ENCODE measurements at regions not wholly inside any gene's neighbourhood (a gene's known extent, or its start where the extent isn't known, plus 50 kb on each side); places are given as distances from the start of the nearest gene placed in this dataset.

GRCh38 chr3:5270666-5271371, 83.3 kb downstream of the EDEM1 start:
- ChIA-PET POLR2A (no interaction called here), CTCF (no interaction called here)
- DNase-seq (ENCODE audit: extremely low spot score) = no peak
- no peak for TF ChIP-seq CTCF (IDR thresholded peaks at IDR 0.05; ENCODE audit: control extremely low read depth, extremely low read depth, low read depth, missing control alignments)

DNA sequence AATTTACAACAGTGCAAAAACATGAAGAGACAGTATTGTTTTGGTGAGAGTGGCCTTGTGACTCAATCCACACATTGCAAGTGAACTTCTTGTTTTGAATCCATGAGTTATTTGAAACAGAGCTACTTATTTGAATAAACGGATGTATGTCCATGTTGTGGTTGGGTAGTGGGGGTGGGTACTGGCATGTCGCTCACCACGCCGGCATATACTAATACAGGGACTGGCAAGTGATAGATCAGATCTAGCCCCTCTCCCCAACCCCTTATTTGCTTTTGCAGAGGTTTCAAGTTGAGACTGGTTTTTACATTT, 83.8 kb downstream of the EDEM1 start:
- TF ChIP-seq CTCF (IDR thresholded peaks at IDR 0.05; ENCODE audit: control extremely low read depth, extremely low read depth, low read depth, missing control alignments) = no peak
- ChIA-PET CTCF (no interaction called here), POLR2A (no interaction called here)
- no peak for DNase-seq (ENCODE audit: extremely low spot score)

DNA sequence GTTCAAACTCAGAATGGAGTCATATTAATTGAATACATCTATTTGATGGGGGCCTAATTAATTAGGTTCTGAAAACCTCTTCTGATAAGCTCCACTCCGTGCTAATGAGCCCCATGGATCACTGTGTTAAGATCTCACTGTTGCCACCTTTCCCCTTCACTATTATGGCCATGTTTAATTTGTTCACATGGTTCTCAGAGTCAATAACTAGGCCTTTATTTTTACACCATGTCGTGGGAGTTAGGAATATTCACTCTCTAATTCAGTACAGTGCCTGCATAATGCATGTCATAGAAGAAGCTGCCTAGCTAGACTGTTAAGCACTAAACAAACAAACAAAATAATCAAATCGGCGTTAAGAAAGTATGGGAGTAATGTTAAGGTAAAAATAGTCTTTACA, 84.9 kb downstream of the EDEM1 start:
- ChIA-PET CTCF (interaction anchor here (0.7 to 1.4 kb wide), 3 partner anchors 11 to 50 kb away, joined by 3 read pairs; no protein-coding TSS in a partner anchor), POLR2A (no interaction called here)
- no peak for DNase-seq (ENCODE audit: extremely low spot score)
- TF ChIP-seq CTCF (IDR thresholded peaks at IDR 0.05; ENCODE audit: control extremely low read depth, extremely low read depth, low read depth, missing control alignments) = no peak

DNA sequence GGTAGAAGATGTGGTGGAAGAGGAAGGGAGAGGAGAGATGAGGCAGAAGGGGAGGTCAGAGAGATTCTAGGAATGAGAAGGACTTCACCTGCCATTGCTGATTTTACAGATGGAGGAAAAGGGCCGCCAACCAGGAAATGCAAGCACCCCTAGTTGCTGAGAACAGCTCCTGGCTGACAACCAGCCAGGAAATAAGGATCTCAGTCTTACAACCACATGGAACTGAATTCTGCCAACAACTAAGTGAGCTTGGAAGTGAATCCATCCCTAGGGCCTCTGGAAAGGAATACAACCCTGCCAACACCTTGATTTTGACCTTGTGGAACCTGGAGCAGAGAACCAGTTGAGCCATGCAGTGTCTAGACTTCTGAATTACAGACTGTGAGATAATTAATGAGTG, 86.6 kb downstream of the EDEM1 start:
- TF ChIP-seq CTCF (IDR thresholded peaks at IDR 0.05; ENCODE audit: control extremely low read depth, extremely low read depth, low read depth, missing control alignments) = no peak
- POLR2A ChIA-PET = no interaction called here
- no peak for DNase-seq (ENCODE audit: extremely low spot score)
- CTCF ChIA-PET = no interaction called here

DNA sequence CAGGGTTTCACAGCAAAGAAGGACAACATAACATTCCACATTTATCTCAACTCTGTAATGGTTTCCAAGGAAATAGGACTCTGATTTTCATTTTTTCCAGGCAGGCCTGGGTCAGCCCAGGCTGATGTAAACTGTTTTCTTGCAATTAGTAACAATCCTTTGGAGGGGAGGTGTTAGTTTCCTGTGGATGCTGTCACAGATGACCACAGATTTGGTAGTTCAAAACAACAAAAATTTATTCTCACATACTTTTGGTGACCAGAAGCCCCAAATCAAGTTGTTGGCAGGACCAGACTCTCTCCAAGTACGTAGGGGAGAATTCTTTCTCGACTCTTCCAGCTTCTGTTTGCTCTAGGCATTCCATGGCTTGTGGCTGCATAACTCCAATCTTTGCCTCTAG, 88.0 kb downstream of the EDEM1 start:
- no peak for TF ChIP-seq CTCF (IDR thresholded peaks at IDR 0.05; ENCODE audit: control extremely low read depth, extremely low read depth, low read depth, missing control alignments)
- ChIA-PET CTCF (interaction anchor here (0.9 to 1.0 kb wide), 2 partner anchors 10 to 11 kb away, joined by 3 read pairs; no protein-coding TSS in a partner anchor), POLR2A (no interaction called here)
- DNase-seq (ENCODE audit: extremely low spot score) = no peak

GRCh38 chr3:5276934-5277333, 89.4 kb downstream of the EDEM1 start:
- no peak for TF ChIP-seq CTCF (IDR thresholded peaks at IDR 0.05; ENCODE audit: control extremely low read depth, extremely low read depth, low read depth, missing control alignments)

More at GRCh38 chr3:5276934-5277333, 89.4 kb downstream of the EDEM1 start:
- no peak for DNase-seq (ENCODE audit: extremely low spot score)
- ChIA-PET POLR2A (no interaction called here), CTCF (interaction anchor here (1.2 to 2.0 kb wide), 5 partner anchors 9 to 30 kb away, joined by 3 to 4 read pairs (median 3); no protein-coding TSS in a partner anchor)
